Caco-2 (cell line): ENCODE measurements at regions not wholly inside any gene's neighbourhood (a gene's known extent, or its start where the extent isn't known, plus 50 kb on each side); places are given as distances from the start of the nearest gene placed in this dataset.

ENCODE experiments used
- BruUV-seq: library from RNA; stranded (reverse); fragments of 400-500 nt; replicated peaks from 2 replicates; lab custom pipeline; 2021; lab: Mats Ljungman, UMichigan
- CTCF ChIA-PET: fragments of 300-600 bp; sonication (Branson Sonifier 250); formaldehyde crosslinking; loops from one replicate; lab custom pipeline; 2022; ENCODE audit warnings: antibody characterized with exemption; lab: Charles Lee
- POLR2A ChIA-PET: fragments of 300-600 bp; sonication (Branson Sonifier 250); formaldehyde crosslinking; loops from one replicate; lab custom pipeline; 2022; ENCODE audit warnings: antibody characterized with exemption; lab: Charles Lee
- DNase-seq, 2 experiments: peaks; one replicate each; pipeline versions ENCODE4 v3.0.0 to v3.0.0-alpha.2; 2020 to 2022
- H3K27me3 ChIP-seq: replicated peaks from 2 replicates; pipeline ENCODE4 v1.6.0; 2011; ENCODE audit warnings: low read length; ENCODE audit not compliant: control insufficient read depth, insufficient read depth
- H3K36me3 ChIP-seq: 2 replicates; pipeline ENCODE4 v1.5.1; 2011; ENCODE audit warnings: low read length; ENCODE audit not compliant: control insufficient read depth, insufficient read depth
- H3K4me1 ChIP-seq: fragments of 250-450 bp; sonication (Bioruptor Pico); 2 replicates; pipeline ENCODE4 v1.5.1; 2020; ENCODE audit warnings: mild to moderate bottlenecking
- H3K4me3 ChIP-seq: 2 replicates; pipeline ENCODE4 v1.5.1; 2011; ENCODE audit warnings: low read depth, mild to moderate bottlenecking, control low read depth, low read length
- H3K9me3 ChIP-seq: fragments of 250-450 bp; sonication (Bioruptor Pico); 2 replicates; pipeline ENCODE4 v1.5.1; 2020; ENCODE audit warnings: mild to moderate bottlenecking, moderate library complexity
- H3K27ac Mint-ChIP-seq: one replicate; pipeline ENCODE4 v1.8.0; 2022; ENCODE audit warnings: mixed read lengths; ENCODE audit not compliant: unreplicated experiment
- H3K27me3 Mint-ChIP-seq: one replicate; pipeline ENCODE4 v1.8.0; 2022; ENCODE audit warnings: mixed read lengths; ENCODE audit not compliant: insufficient read depth, unreplicated experiment
- H3K36me3 Mint-ChIP-seq: one replicate; pipeline ENCODE4 v1.8.0; 2022; ENCODE audit warnings: mild to moderate bottlenecking, mixed read lengths; ENCODE audit not compliant: insufficient read depth, unreplicated experiment
- H3K4me1 Mint-ChIP-seq: one replicate; pipeline ENCODE4 v1.8.0; 2022; ENCODE audit warnings: low read depth, mixed read lengths; ENCODE audit not compliant: unreplicated experiment
- H3K4me3 Mint-ChIP-seq: one replicate; pipeline ENCODE4 v1.8.0; 2022; ENCODE audit warnings: mild to moderate bottlenecking, moderate library complexity, mixed read lengths; ENCODE audit not compliant: unreplicated experiment
- H3K9me3 Mint-ChIP-seq: one replicate; pipeline ENCODE4 v1.8.0; 2022; ENCODE audit warnings: mixed read lengths; ENCODE audit not compliant: unreplicated experiment
- intact Hi-C: fragments of 100-400 bp; cut with micrococcal nuclease; formaldehyde crosslinking; loops from one replicate; pipeline ENCODE4 v1.10.0; 2022; ENCODE audit not compliant: unreplicated experiment
- TF ChIP-seq, protein P1 (sequence below), 2 experiments: fragments of 200-600 bp in 1 of 2; IDR thresholded peaks; 1 replicate in 1 of 2; 2 replicates in 1 of 2; pipeline versions ENCODE4 v1.5.1 to v1.8.0; 2011 to 2022; ENCODE audit warnings: antibody characterized with exemption in 1 of 2, control low read depth in 1 of 2, inconsistent platforms in 1 of 2, low read depth in 1 of 2, low read length in 1 of 2, mild to moderate bottlenecking in 1 of 2, moderate library complexity in 1 of 2; ENCODE audit not compliant: insufficient read depth in 1 of 2, severe bottlenecking in 1 of 2, unreplicated experiment in 1 of 2

DNA sequence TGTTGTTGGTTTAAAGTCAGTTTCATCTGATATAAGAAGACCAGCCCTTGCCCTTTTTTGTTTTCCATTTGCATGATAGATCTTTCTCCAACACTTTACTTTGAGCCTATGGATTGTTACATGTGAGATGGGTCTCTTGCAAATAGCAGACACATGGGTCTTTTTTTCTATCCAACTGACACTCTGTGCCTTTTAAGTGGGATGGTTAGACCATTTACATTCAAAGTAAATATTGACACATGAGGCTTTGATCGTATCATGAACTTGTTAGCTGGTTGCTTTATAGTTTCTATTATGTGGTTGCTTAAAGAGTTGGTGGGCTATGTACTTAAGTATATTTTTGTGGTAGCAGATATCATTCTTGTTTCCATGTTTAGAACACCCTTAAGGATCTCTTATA, 213.4 kb upstream of the G2E3 start:
- BruUV-seq = no TSS peak
- no peak overlapping the region for H3K27ac Mint-ChIP-seq
- TF ChIP-seq, protein P1, sequence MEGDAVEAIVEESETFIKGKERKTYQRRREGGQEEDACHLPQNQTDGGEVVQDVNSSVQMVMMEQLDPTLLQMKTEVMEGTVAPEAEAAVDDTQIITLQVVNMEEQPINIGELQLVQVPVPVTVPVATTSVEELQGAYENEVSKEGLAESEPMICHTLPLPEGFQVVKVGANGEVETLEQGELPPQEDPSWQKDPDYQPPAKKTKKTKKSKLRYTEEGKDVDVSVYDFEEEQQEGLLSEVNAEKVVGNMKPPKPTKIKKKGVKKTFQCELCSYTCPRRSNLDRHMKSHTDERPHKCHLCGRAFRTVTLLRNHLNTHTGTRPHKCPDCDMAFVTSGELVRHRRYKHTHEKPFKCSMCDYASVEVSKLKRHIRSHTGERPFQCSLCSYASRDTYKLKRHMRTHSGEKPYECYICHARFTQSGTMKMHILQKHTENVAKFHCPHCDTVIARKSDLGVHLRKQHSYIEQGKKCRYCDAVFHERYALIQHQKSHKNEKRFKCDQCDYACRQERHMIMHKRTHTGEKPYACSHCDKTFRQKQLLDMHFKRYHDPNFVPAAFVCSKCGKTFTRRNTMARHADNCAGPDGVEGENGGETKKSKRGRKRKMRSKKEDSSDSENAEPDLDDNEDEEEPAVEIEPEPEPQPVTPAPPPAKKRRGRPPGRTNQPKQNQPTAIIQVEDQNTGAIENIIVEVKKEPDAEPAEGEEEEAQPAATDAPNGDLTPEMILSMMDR (IDR thresholded peaks at IDR 0.05; ENCODE audit: insufficient read depth in 1 of 2, low read depth in 1 of 2, low read length in 1 of 2, severe bottlenecking in 1 of 2, unreplicated experiment in 1 of 2) = no peak
- H3K4me3 Mint-ChIP-seq = no peak overlapping the region
- H3K27me3 Mint-ChIP-seq = no peaks in the 10 kb centered on the region
- H3K9me3 Mint-ChIP-seq = no peaks in the 10 kb centered on the region
- Histone ChIP-seq H3K9me3 (no peaks in the 10 kb centered on the region), H3K4me1 (no peaks in the 10 kb centered on the region), H3K27me3 (no peaks in the 10 kb centered on the region), H3K4me3 (no peak overlapping the region), H3K36me3 (no peaks in the 10 kb centered on the region)
- intact Hi-C loops = no loop called here
- no peaks in the 10 kb centered on the region for H3K4me1 Mint-ChIP-seq
- DNase-seq = no peak
- CTCF ChIA-PET = no interaction called here
- POLR2A ChIA-PET = no interaction called here
- H3K36me3 Mint-ChIP-seq = no peaks in the 10 kb centered on the region

DNA sequence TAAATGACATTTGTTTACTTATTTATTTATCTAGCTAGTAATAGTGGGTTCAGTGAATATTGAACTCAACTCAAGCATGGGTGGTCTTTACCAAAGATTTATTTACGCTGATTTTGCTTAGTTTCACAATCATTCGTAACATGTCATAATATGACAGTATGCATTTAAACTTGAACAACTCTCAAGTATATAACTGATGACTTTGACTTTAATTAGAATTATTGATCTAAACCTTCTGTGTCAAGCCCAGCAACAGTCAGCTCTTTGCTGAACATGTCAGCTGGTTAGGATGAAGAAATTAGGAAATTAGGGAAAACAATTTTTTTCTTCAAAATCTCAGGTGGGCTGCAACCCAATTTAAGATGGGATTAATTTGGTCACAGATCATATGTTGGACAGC, 210.5 kb upstream of the G2E3 start:
- Histone ChIP-seq H3K36me3 (no peaks in the 10 kb centered on the region), H3K4me3 (no peak overlapping the region), H3K9me3 (no peaks in the 10 kb centered on the region), H3K27me3 (no peaks in the 10 kb centered on the region), H3K4me1 (no peaks in the 10 kb centered on the region)
- Mint-ChIP-seq H3K9me3 (no peaks in the 10 kb centered on the region), H3K27me3 (no peaks in the 10 kb centered on the region), H3K36me3 (no peaks in the 10 kb centered on the region), H3K4me1 (no peaks in the 10 kb centered on the region), H3K4me3 (no peak overlapping the region), H3K27ac (no peak overlapping the region)
- ChIA-PET POLR2A (no interaction called here), CTCF (no interaction called here)
- TF ChIP-seq, protein P1 (IDR thresholded peaks at IDR 0.05; ENCODE audit: insufficient read depth in 1 of 2, low read depth in 1 of 2, low read length in 1 of 2, severe bottlenecking in 1 of 2, unreplicated experiment in 1 of 2) = no peak
- no TSS peak for BruUV-seq
- intact Hi-C loops = no loop called here
- DNase-seq = no peak

DNA sequence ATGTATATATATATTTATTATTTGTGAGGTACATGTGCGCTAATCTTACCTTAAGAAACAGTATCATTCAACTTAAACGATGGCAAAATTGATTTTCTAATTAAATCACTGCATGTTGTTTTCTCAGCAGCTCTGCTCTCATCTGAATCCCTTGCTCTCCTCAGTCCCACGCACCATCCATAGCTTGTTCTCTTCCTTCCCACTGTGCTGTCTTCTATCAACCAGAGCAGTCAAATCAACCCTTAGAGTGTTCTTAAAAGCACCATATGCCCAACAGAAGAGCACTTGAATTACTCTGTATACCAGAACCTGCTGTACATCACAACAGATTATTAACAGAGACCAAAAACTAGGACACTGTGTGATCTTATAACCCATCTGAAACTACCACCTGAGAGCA, 209.4 kb upstream of the G2E3 start:
- Mint-ChIP-seq H3K27ac (no peak overlapping the region), H3K27me3 (no peaks in the 10 kb centered on the region), H3K9me3 (no peaks in the 10 kb centered on the region), H3K36me3 (no peaks in the 10 kb centered on the region), H3K4me1 (no peaks in the 10 kb centered on the region), H3K4me3 (no peak overlapping the region)
- intact Hi-C loops = no loop called here
- ChIA-PET POLR2A (no interaction called here), CTCF (no interaction called here)
- H3K4me3 ChIP-seq = no peak overlapping the region
- no peak for DNase-seq
- H3K4me1 ChIP-seq = no peaks in the 10 kb centered on the region
- TF ChIP-seq, protein P1 (IDR thresholded peaks at IDR 0.05; ENCODE audit: insufficient read depth in 1 of 2, low read depth in 1 of 2, low read length in 1 of 2, severe bottlenecking in 1 of 2, unreplicated experiment in 1 of 2) = no peak
- H3K27me3 ChIP-seq = no peaks in the 10 kb centered on the region
- BruUV-seq = no TSS peak
- H3K36me3 ChIP-seq = no peaks in the 10 kb centered on the region
- no peaks in the 10 kb centered on the region for H3K9me3 ChIP-seq
